ENCODE measurements at regions not wholly inside any gene's neighbourhood (a gene's known extent, or its start where the extent isn't known, plus 50 kb on each side); places are given as distances from the start of the nearest gene placed in this dataset.

DNA sequence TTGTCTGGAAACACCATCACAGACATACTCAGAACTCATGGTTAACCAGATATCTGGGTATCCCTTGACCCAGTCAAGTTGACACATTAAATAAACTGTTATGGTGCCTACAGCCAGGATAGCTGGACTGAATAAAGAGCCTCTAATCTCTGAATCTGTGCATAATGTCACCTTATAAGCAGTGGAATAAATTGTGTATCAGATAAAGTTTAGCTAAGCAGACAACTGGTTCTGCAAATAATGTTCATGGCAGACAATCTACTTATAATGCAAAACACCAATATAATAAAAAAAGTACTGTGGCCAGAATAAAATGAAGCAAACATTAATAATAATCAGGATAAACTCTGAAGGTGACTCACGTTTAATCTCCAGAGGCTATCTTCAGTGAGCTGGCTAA lies 628.5 kb upstream of the FAT3 start:
- no peak for FAIRE-seq
- no TSS peak for BruUV-seq (replicated peaks)
- dilution Hi-C loops (cut with MboI; ENCODE audit: extremely low pct_ligation_motif_present, low sequenced_read_pairs) (no loop called here), intact Hi-C loops (cut with micrococcal nuclease) (no loop called here)
- Histone ChIP-seq H4K20me1 (replicated peaks; ENCODE audit: control insufficient read depth, extremely low read depth, insufficient read depth, low read length) (no peaks in the 10 kb centered on the region), H3K4me3 (replicated peaks in 1 of 3; ENCODE audit: insufficient read depth in 1 of 3, low read depth in 1 of 3, low read length in 3 of 3) (no peak overlapping the region), H3K27me3 (ENCODE audit: control insufficient read depth in 2 of 2, insufficient read depth in 2 of 2, low read length in 2 of 2) (no peaks in the 10 kb centered on the region), H3K9ac (replicated peaks; ENCODE audit: extremely low read depth, insufficient read depth, low read length) (no peak overlapping the region), H3K9me1 (replicated peaks; ENCODE audit: control insufficient read depth, extremely low read depth, insufficient read depth, low read length) (no peaks in the 10 kb centered on the region), H3K79me2 (ENCODE audit: control insufficient read depth, insufficient read depth, low read length) (no peaks in the 10 kb centered on the region), H3K4me2 (ENCODE audit: insufficient read depth, low read length) (no peak overlapping the region), H3K36me3 (ENCODE audit: control insufficient read depth in 2 of 2, extremely low read depth in 1 of 2, insufficient read depth in 2 of 2, low read length in 2 of 2) (no peaks in the 10 kb centered on the region), H2AFZ (ENCODE audit: low read depth, low read length) (no peak overlapping the region), H3K4me1 (ENCODE audit: control insufficient read depth, extremely low read depth, insufficient read depth, low read length) (no peaks in the 10 kb centered on the region), H3K27ac (ENCODE audit: insufficient read depth, low read depth, low read length) (no peak overlapping the region), H3K9me3 (replicated peaks; ENCODE audit: control insufficient read depth, insufficient read depth, low read length) (peaks cover 2% of the 10 kb centered on the region)
- TF ChIP-seq GATA2 (IDR thresholded peaks at IDR 0.05; ENCODE audit: insufficient read depth, insufficient read length, low read depth, low read length) (no peak), POLR2A (IDR thresholded peaks at IDR 0.05; ENCODE audit: low read depth, low read length) (no peak), FOS (IDR thresholded peaks at IDR 0.05; ENCODE audit: borderline replicate concordance, insufficient read depth, low read length) (no peak), EZH2 (IDR thresholded peaks at IDR 0.05; ENCODE audit: borderline replicate concordance, low read depth, low read length, severe bottlenecking) (no peak), MYC (IDR thresholded peaks at IDR 0.05; ENCODE audit: low read depth, low read length) (no peak)
- ChIA-PET CTCF (no interaction called here), POLR2A (no interaction called here)
- DNase-seq (ENCODE audit: low read depth, low spot score), result no peak

DNA sequence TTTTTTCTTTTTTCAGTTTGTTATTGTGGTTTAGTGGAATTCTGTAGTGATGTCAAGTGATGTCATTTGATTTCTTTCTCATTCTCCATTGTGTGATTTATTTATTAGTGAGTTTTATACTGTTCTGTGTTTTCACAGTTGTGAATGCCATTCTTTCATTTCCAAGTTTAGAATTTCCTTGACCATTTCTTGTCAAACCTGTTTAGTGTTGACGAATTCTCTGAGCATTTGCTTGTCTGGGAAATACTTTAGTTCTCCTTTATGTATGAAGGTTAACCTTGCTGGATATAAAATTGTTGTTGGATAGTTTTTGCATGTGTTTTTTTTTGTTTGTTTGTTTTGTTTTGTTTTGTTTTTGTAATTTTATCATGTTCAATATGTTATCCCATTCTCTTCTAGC lies 633.6 kb upstream of the FAT3 start:
- Histone ChIP-seq H2AFZ (ENCODE audit: low read depth, low read length) (no peak overlapping the region), H3K36me3 (ENCODE audit: control insufficient read depth in 2 of 2, extremely low read depth in 1 of 2, insufficient read depth in 2 of 2, low read length in 2 of 2) (no peaks in the 10 kb centered on the region), H3K79me2 (ENCODE audit: control insufficient read depth, insufficient read depth, low read length) (no peaks in the 10 kb centered on the region), H3K27me3 (ENCODE audit: control insufficient read depth in 2 of 2, insufficient read depth in 2 of 2, low read length in 2 of 2) (no peaks in the 10 kb centered on the region), H3K4me2 (ENCODE audit: insufficient read depth, low read length) (no peak overlapping the region), H3K27ac (ENCODE audit: insufficient read depth, low read depth, low read length) (no peak overlapping the region), H3K4me1 (ENCODE audit: control insufficient read depth, extremely low read depth, insufficient read depth, low read length) (no peaks in the 10 kb centered on the region), H3K4me3 (replicated peaks in 1 of 3; ENCODE audit: insufficient read depth in 1 of 3, low read depth in 1 of 3, low read length in 3 of 3) (no peak overlapping the region), H3K9me3 (replicated peaks; ENCODE audit: control insufficient read depth, insufficient read depth, low read length) (peaks cover 2% of the 10 kb centered on the region), H4K20me1 (replicated peaks; ENCODE audit: control insufficient read depth, extremely low read depth, insufficient read depth, low read length) (no peaks in the 10 kb centered on the region), H3K9ac (replicated peaks; ENCODE audit: extremely low read depth, insufficient read depth, low read length) (no peak overlapping the region), H3K9me1 (replicated peaks; ENCODE audit: control insufficient read depth, extremely low read depth, insufficient read depth, low read length) (no peaks in the 10 kb centered on the region)
- DNase-seq (ENCODE audit: low read depth, low spot score) (no peak), FAIRE-seq (no peak)
- intact Hi-C loops (cut with micrococcal nuclease), result no loop called here
- dilution Hi-C loops (cut with MboI; ENCODE audit: extremely low pct_ligation_motif_present, low sequenced_read_pairs), result no loop called here
- no peak for TF ChIP-seq JUN (IDR thresholded peaks at IDR 0.05; ENCODE audit: borderline replicate concordance, insufficient read depth, insufficient read length, low read depth)
- TF ChIP-seq GATA2 (IDR thresholded peaks at IDR 0.05; ENCODE audit: insufficient read depth, insufficient read length, low read depth, low read length), result no peak
- TF ChIP-seq POLR2AphosphoS5 (IDR thresholded peaks at IDR 0.05; ENCODE audit: insufficient read depth, low read depth, low read length), result no peak
- no peak for TF ChIP-seq POLR2A (IDR thresholded peaks at IDR 0.05; ENCODE audit: low read depth, low read length)
- TF ChIP-seq, protein P1, sequence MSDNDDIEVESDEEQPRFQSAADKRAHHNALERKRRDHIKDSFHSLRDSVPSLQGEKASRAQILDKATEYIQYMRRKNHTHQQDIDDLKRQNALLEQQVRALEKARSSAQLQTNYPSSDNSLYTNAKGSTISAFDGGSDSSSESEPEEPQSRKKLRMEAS (IDR thresholded peaks at IDR 0.05; ENCODE audit: insufficient read depth, insufficient read length), result no peak
- TF ChIP-seq, protein P2, sequence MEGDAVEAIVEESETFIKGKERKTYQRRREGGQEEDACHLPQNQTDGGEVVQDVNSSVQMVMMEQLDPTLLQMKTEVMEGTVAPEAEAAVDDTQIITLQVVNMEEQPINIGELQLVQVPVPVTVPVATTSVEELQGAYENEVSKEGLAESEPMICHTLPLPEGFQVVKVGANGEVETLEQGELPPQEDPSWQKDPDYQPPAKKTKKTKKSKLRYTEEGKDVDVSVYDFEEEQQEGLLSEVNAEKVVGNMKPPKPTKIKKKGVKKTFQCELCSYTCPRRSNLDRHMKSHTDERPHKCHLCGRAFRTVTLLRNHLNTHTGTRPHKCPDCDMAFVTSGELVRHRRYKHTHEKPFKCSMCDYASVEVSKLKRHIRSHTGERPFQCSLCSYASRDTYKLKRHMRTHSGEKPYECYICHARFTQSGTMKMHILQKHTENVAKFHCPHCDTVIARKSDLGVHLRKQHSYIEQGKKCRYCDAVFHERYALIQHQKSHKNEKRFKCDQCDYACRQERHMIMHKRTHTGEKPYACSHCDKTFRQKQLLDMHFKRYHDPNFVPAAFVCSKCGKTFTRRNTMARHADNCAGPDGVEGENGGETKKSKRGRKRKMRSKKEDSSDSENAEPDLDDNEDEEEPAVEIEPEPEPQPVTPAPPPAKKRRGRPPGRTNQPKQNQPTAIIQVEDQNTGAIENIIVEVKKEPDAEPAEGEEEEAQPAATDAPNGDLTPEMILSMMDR (IDR thresholded peaks at IDR 0.05; ENCODE audit: extremely low read depth in 1 of 2, insufficient read depth in 1 of 2, low read depth in 1 of 2, low read length in 2 of 2), result no peak
- no peak for TF ChIP-seq EZH2 (IDR thresholded peaks at IDR 0.05; ENCODE audit: borderline replicate concordance, low read depth, low read length, severe bottlenecking)
- no peak for TF ChIP-seq MYC (IDR thresholded peaks at IDR 0.05; ENCODE audit: low read depth, low read length)
- TF ChIP-seq FOS (IDR thresholded peaks at IDR 0.05; ENCODE audit: borderline replicate concordance, insufficient read depth, low read length), result no peak
- ChIA-PET CTCF (no interaction called here), POLR2A (no interaction called here)
- no TSS peak for BruUV-seq (replicated peaks)

All from endothelial cell of umbilical vein (primary cell).